ENCODE measurements at regions not wholly inside any gene's neighbourhood (a gene's known extent, or its start where the extent isn't known, plus 50 kb on each side); places are given as distances from the start of the nearest gene placed in this dataset.

DNA sequence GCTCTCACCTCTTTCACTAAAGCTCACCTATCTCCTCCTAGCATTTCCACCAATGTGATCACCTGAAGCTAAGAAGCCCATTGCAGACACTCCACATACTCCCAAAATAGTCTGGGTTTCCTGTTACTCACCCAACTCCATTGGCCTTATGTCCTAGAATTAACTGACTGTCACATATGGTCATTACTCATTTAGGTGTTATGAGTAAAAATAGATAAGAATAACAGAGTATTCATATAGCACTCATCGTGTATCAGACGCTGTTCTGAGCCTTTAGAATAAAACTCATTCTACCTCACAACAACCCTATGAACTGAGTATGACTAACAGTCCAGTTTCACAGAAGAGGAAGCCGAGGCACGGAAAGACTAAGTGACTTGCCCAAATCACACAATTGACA, 174.2 kb upstream of the NPVF start:
- TF ChIP-seq, protein P1, sequence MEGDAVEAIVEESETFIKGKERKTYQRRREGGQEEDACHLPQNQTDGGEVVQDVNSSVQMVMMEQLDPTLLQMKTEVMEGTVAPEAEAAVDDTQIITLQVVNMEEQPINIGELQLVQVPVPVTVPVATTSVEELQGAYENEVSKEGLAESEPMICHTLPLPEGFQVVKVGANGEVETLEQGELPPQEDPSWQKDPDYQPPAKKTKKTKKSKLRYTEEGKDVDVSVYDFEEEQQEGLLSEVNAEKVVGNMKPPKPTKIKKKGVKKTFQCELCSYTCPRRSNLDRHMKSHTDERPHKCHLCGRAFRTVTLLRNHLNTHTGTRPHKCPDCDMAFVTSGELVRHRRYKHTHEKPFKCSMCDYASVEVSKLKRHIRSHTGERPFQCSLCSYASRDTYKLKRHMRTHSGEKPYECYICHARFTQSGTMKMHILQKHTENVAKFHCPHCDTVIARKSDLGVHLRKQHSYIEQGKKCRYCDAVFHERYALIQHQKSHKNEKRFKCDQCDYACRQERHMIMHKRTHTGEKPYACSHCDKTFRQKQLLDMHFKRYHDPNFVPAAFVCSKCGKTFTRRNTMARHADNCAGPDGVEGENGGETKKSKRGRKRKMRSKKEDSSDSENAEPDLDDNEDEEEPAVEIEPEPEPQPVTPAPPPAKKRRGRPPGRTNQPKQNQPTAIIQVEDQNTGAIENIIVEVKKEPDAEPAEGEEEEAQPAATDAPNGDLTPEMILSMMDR (conservative IDR thresholded peaks at IDR 0.05 in 1 of 2, IDR thresholded peaks at IDR 0.05 in 1 of 2; ENCODE audit: extremely low read depth in 1 of 2, insufficient read depth in 1 of 2, low read depth in 1 of 2, low read length in 2 of 2), result no peak
- no peak for TF ChIP-seq EZH2 (IDR thresholded peaks at IDR 0.05; ENCODE audit: borderline replicate concordance, low read length)
